Ascending aorta (tissue), 2 donors: ENCODE measurements at regions not wholly inside any gene's neighbourhood (a gene's known extent, or its start where the extent isn't known, plus 50 kb on each side); places are given as distances from the start of the nearest gene placed in this dataset.

Source experiments
- DNase-seq, 2 donors: peaks; one replicate each; pipeline ENCODE4 v3.0.0-alpha.2; 2019; ENCODE audit warnings: low spot score in 2 of 2
- H3K27ac ChIP-seq, 2 donors: fragments of 200-600 bp; sonication (generic); one replicate each; pipeline ENCODE4 v1.5.1; 2016 to 2017; ENCODE audit warnings: mild to moderate bottlenecking in 1 of 2
- H3K27me3 ChIP-seq: fragments of 200-600 bp; sonication (generic); one replicate; pipeline ENCODE4 v1.5.1; 2017
- H3K36me3 ChIP-seq, 2 donors: fragments of 200-600 bp; sonication (generic); one replicate each; pipeline ENCODE4 v1.5.1; 2016
- H3K4me1 ChIP-seq, 2 donors: fragments of 200-600 bp; sonication (generic); one replicate each; pipeline ENCODE4 v1.5.1; 2016 to 2017; ENCODE audit warnings: mild to moderate bottlenecking in 1 of 2
- H3K4me3 ChIP-seq, 2 donors: fragments of 200-600 bp; sonication (generic); one replicate each; pipeline ENCODE4 v1.5.1; 2016 to 2017; ENCODE audit warnings: mild to moderate bottlenecking in 1 of 2
- H3K9me3 ChIP-seq, 2 donors: fragments of 200-600 bp; sonication (generic); one replicate each; pipeline ENCODE4 v1.5.1; 2016
- intact Hi-C: fragments of 100-400 bp; cut with DNase I; formaldehyde crosslinking; loops from one replicate; pipeline ENCODE4 v1.15.1; 2023
- TF ChIP-seq, protein P1 (sequence below), 3 experiments: fragments of 200-600 bp in 2 of 3; fragments of 450-650 bp in 1 of 3; sonication (generic) in 2 of 3; IDR thresholded peaks; one replicate each; pipeline ENCODE4 v1.5.1; 2016 to 2019; ENCODE audit warnings: antibody characterized with exemption in 3 of 3, mild to moderate bottlenecking in 1 of 3, moderate library complexity in 1 of 3

DNA sequence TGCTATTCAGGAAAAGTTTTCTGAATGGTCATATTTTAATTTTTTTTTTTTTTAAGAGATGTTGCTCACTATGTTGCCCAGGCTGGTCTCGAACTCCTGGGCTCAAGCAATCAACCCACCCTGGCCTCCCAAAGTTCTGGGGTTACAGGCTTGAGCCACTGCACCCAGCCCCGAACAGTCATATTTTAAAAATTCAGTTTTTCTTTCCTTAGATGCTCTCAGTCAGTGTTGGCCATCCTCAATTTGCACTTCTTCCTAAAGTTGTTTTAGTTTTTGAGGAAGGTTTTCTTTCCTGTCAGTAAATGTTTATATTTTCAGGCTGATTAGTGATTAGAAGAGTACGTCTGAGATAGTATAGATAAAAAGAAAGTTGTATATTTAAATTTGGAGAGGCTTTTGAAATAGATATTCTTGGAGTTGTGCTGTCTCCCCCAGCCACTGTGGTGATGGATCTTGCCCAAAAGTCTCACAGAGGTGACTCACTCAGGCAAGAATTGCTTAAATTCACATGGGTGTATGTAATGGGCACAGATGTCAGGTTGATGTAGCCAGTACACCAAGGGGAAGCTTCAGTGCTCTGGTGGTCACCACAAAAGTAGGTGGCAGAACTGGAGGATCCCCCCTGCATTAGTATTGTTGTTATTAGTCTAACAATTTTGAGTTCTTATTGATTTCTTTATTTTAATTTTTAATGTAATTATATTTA lies 72.2 kb upstream of the ELOVL6 start:
- TF ChIP-seq, protein P1, sequence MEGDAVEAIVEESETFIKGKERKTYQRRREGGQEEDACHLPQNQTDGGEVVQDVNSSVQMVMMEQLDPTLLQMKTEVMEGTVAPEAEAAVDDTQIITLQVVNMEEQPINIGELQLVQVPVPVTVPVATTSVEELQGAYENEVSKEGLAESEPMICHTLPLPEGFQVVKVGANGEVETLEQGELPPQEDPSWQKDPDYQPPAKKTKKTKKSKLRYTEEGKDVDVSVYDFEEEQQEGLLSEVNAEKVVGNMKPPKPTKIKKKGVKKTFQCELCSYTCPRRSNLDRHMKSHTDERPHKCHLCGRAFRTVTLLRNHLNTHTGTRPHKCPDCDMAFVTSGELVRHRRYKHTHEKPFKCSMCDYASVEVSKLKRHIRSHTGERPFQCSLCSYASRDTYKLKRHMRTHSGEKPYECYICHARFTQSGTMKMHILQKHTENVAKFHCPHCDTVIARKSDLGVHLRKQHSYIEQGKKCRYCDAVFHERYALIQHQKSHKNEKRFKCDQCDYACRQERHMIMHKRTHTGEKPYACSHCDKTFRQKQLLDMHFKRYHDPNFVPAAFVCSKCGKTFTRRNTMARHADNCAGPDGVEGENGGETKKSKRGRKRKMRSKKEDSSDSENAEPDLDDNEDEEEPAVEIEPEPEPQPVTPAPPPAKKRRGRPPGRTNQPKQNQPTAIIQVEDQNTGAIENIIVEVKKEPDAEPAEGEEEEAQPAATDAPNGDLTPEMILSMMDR (IDR thresholded peaks at IDR 0.05), result no peak

DNA sequence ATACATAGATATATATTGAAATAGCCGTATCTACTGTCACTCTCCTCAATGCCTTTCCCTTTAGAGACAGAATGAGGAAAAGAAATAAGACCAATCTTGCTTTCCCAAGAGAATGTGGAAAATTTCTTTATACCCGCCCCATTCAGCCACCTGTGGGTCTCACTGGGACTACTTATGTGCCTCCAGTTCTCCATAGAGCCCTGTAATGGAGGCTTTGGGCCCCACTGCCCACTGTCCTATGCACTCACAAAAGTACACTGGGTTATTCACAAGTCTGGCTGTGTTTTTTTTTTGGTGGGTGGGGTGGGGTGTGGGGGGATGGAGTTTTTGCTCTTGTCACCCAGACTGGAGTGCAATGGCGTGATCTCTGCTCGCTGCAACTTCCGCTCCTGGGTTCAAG lies 70.4 kb upstream of the ELOVL6 start:
- TF ChIP-seq, protein P1 (IDR thresholded peaks at IDR 0.05), result no peak
- DNase-seq, result no peak
- Histone ChIP-seq H3K36me3 (no peaks in the 10 kb centered on the region), H3K9me3 (no peaks in the 10 kb centered on the region), H3K4me1 (no peaks in the 10 kb centered on the region), H3K27ac (no peak overlapping the region), H3K4me3 (no peak overlapping the region), H3K27me3 (no peaks in the 10 kb centered on the region)
- intact Hi-C loops, result no loop called here

More for the DNA sequence above, 72.2 kb upstream of the ELOVL6 start:
- no peaks in the 10 kb centered on the region for H3K4me1 ChIP-seq
- intact Hi-C loops, result no loop called here
- H3K27me3 ChIP-seq, result no peaks in the 10 kb centered on the region
- H3K36me3 ChIP-seq, result no peaks in the 10 kb centered on the region
- H3K4me3 ChIP-seq, result no peak overlapping the region
- DNase-seq, result no peak
- no peaks in the 10 kb centered on the region for H3K9me3 ChIP-seq
- H3K27ac ChIP-seq, result no peak overlapping the region

DNA sequence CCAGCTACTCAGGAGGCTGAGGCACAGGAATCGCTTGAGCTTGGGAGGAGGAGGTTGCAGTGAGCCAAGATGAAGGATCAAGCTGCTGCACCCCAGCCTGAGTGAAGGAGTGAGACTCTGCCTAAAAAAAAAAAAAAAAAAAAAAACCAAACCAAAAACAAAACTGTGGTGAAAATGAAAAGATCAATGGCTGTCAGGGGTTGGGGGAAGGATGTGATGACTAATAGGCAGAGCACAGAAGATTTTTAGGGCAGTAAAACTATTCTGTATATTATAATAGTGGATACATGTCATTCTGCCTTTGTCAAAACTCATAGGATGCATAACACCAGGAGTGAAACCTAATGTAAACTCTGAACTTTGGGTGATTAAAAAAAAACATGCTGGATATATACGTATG lies 69.9 kb upstream of the ELOVL6 start:
- Histone ChIP-seq H3K4me3 (no peak overlapping the region), H3K9me3 (no peaks in the 10 kb centered on the region), H3K27me3 (no peaks in the 10 kb centered on the region), H3K36me3 (no peaks in the 10 kb centered on the region), H3K27ac (no peak overlapping the region), H3K4me1 (no peaks in the 10 kb centered on the region)
- TF ChIP-seq, protein P1 (IDR thresholded peaks at IDR 0.05), result no peak
- intact Hi-C loops, result no loop called here
- DNase-seq, result no peak

DNA sequence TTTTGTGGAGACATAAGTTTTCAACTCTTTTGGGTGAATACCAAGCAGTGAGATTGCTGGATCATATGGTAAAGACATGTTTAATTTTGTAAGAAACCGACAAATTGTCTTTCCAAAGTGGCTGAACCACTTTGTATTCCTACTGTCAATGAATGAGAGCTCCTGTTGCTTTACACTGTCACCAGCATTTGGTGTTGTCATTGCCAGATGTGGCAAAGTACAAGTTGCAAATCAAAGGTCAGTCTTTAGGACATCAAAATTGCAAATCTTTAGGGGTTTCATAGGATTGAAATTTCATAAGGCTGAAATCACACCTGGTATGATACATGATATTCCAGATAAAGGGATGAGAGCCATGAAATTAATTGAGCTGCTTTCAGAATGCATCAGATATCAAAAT lies 67.7 kb upstream of the ELOVL6 start:
- no peaks in the 10 kb centered on the region for H3K27me3 ChIP-seq
- H3K27ac ChIP-seq, result no peak overlapping the region
- H3K36me3 ChIP-seq, result no peaks in the 10 kb centered on the region
- no peak for DNase-seq
- intact Hi-C loops, result no loop called here
- no peaks in the 10 kb centered on the region for H3K4me1 ChIP-seq
- H3K4me3 ChIP-seq, result no peak overlapping the region
- no peaks in the 10 kb centered on the region for H3K9me3 ChIP-seq
- TF ChIP-seq, protein P1 (IDR thresholded peaks at IDR 0.05), result no peak

DNA sequence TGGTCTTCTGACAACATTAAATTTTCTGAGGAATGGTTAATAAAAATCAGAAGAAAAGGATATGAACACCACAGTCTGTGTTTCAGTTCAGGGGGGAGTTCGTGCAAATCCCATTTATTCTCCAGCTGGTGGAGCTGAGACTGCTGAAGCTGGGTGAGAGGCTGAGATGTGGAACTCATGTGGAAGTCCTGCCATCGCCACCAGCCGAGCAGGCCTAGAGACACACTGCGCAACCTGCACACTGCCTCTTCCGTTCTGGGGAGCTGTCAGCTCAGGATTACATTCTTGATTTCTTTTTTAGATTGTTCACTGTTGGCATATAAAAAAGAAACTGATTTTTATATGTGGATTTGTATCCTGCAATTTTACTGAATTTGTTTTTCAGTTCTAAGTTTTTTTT lies 66.6 kb upstream of the ELOVL6 start:
- no peaks in the 10 kb centered on the region for H3K4me1 ChIP-seq
- no peak overlapping the region for H3K27ac ChIP-seq
- no peaks in the 10 kb centered on the region for H3K27me3 ChIP-seq
- no peak for DNase-seq
- H3K36me3 ChIP-seq, result no peaks in the 10 kb centered on the region
- TF ChIP-seq, protein P1 (IDR thresholded peaks at IDR 0.05), result no peak
- no peaks in the 10 kb centered on the region for H3K9me3 ChIP-seq
- no peak overlapping the region for H3K4me3 ChIP-seq
- intact Hi-C loops, result no loop called here

DNA sequence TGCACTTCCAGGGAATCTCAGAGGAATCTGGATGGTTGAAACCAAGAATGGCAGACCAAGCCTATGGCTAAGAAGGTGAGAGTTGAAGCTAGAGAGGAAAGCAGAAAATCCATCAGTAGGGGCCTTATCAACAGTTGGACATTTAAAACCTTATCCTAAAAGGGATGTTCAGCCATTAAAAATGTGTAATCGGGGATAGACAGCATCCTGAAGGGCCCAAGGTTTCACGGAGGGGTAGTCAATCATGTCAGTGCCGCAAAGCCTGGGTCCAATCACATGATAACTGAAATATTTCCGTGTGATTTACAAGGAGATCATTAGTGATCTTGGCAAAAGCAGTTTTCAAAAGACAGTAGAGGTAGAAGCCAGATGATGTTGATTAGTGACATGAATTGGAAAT lies 61.9 kb upstream of the ELOVL6 start:
- no peak for DNase-seq
- H3K27ac ChIP-seq, result no peak overlapping the region
- H3K4me1 ChIP-seq, result no peaks in the 10 kb centered on the region
- no peaks in the 10 kb centered on the region for H3K9me3 ChIP-seq
- no peaks in the 10 kb centered on the region for H3K36me3 ChIP-seq
- TF ChIP-seq, protein P1 (IDR thresholded peaks at IDR 0.05), result no peak
- H3K27me3 ChIP-seq, result no peaks in the 10 kb centered on the region
- intact Hi-C loops, result no loop called here
- H3K4me3 ChIP-seq, result no peak overlapping the region
